ENCODE measurements at regions not wholly inside any gene's neighbourhood (a gene's known extent, or its start where the extent isn't known, plus 50 kb on each side); places are given as distances from the start of the nearest gene placed in this dataset.

DNA sequence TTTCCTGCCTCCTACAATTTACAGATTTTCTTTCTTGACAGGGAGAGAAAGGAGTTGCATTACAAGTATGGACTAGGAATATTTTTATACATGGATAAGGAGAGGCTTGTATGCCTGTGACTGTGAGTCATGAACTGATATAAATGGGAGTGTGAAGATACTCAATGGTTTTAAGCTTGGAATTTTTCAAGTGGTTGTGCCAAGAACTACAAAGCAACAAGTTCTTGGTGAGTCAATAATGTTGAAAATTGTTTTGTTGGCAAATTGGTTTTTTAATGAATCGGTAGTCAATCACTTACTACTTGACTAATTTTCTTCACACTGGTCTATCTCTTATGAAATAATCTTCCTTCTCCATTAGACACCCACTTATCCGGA, 58.9 kb upstream of the HMGA2 start:
- DNase-seq (ENCODE audit: low read depth in 2 of 2): peak; percentile 47 to 51

DNA sequence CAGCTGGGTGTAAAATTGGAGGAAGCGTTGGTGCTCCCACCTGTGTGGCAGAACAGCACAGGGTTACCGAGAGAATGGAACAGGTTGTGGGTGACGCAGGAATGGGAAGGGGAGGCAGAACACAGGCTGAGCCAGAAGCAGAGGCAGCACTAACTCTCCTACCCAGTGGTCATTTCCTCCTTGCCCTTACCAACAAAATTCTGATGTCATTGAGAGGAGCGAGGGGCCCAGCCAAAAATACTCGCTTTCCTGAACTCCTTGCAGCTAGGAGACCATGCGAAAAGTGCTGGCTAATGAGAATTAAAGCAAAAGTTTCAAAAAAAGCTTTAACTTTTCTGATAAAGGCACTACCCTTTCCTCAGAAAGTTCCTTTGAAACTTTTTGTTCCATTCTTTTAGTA, 54.4 kb upstream of the HMGA2 start:
- DNase-seq (ENCODE audit: low read depth in 2 of 2): no peak

Measured in fibroblast of skin of left biceps (primary cell).